ENCODE measurements at regions not wholly inside any gene's neighbourhood (a gene's known extent, or its start where the extent isn't known, plus 50 kb on each side); places are given as distances from the start of the nearest gene placed in this dataset.

DNA sequence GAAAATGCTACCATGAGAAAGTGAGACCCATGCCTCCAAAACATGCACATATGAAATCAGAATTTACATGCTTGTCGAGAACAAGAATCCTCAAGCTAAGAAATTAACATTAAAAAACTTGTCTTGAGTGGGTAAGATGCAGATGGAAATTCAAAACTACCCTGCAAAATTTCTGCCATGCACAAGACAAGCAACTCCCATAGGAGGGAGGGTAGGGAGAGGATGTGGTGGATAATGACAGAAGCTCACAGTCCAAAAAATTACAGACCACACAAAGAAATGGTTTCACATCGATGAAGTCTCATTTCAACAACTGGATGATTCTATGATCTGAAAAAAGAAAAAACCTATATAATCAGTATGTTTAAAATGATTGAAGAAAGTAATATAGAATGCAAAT lies 319.9 kb upstream of the PTGER4 start:
- Histone ChIP-seq H2BK20ac (ENCODE audit: low read depth, low read length, poor library complexity, severe bottlenecking) (no peak overlapping the region), H2BK12ac (ENCODE audit: insufficient read length, low read depth, low read length) (no peak overlapping the region), H2AFZ (ENCODE audit: low read length) (no peak overlapping the region), H3K27ac (ENCODE audit: insufficient read length, low read depth, low read length) (no peak overlapping the region), H3K14ac (ENCODE audit: insufficient read depth, low read length) (no peak overlapping the region), H4K5ac (ENCODE audit: insufficient read length, low read depth, low read length) (no peak overlapping the region), H2AK5ac (ENCODE audit: insufficient read length, low read length) (no peak overlapping the region), H3K23me2 (ENCODE audit: insufficient read length, low read depth, low read length, poor library complexity, severe bottlenecking) (no peaks in the 10 kb centered on the region), H3K4me2 (ENCODE audit: insufficient read depth, insufficient read length, low read length) (no peak overlapping the region), H2BK5ac (ENCODE audit: insufficient read length, low read length) (no peak overlapping the region), H3K79me2 (ENCODE audit: insufficient read depth, low read length) (no peaks in the 10 kb centered on the region), H3T11ph (ENCODE audit: low read length) (no peak overlapping the region), H3K9ac (ENCODE audit: extremely low read depth, insufficient read length, low read length) (no peak overlapping the region), H3K4me1 (ENCODE audit: insufficient read depth, low read length) (no peaks in the 10 kb centered on the region), H3K9me3 (ENCODE audit: control insufficient read depth, low read depth, low read length) (no peaks in the 10 kb centered on the region), H3K56ac (ENCODE audit: insufficient read length, low read depth, low read length) (no peak overlapping the region), H2BK15ac (ENCODE audit: low read depth, low read length) (no peak overlapping the region), H4K91ac (ENCODE audit: insufficient read length, low read depth, low read length) (no peak overlapping the region), H4K20me1 (ENCODE audit: control insufficient read depth, insufficient read depth, insufficient read length) (no peaks in the 10 kb centered on the region), H3K27me3 (ENCODE audit: insufficient read depth, low read length) (no peaks in the 10 kb centered on the region), H3K4ac (ENCODE audit: low read depth, low read length) (no peak overlapping the region), H2BK120ac (ENCODE audit: low read depth, low read length, poor library complexity, severe bottlenecking) (no peak overlapping the region), H3K23ac (ENCODE audit: insufficient read length, low read depth, low read length) (no peak overlapping the region), H3K79me1 (ENCODE audit: insufficient read depth, low read depth, low read length, poor library complexity, severe bottlenecking) (no peaks in the 10 kb centered on the region), H4K8ac (replicated peaks; ENCODE audit: insufficient read length, low read depth, low read length) (no peak overlapping the region), H3K18ac (ENCODE audit: insufficient read length, low read depth, low read length) (no peak overlapping the region)
- no peak for TF ChIP-seq CTCF (conservative IDR thresholded peaks at IDR 0.05)
- peaks cover 0 to 4% (median 0%) of the 10 kb centered on the region in 3 experiments; a peak in 2 of 7 replicates for H3K36me3 Mint-ChIP-seq (ENCODE audit: insufficient read depth in 1 of 3, low read depth in 3 of 3)
- no peaks in the 10 kb centered on the region for H3K27me3 Mint-ChIP-seq (ENCODE audit: low read depth)
- DNase-seq: no peak
- no peaks in the 10 kb centered on the region for H3K4me1 Mint-ChIP-seq
- no peak overlapping the region for H3K4me3 Mint-ChIP-seq
- peaks cover 3 to 7% of the 10 kb centered on the region in 2 experiments; a peak in 2 of 5 replicates for H3K9me3 Mint-ChIP-seq
- no CpG with 5 or more reads among the region's 2 CpGs for WGBS (ENCODE audit: extremely low coverage, insufficient read length, low lambda C conversion rate)
- H3K27ac Mint-ChIP-seq: no peak overlapping the region

All from H9 (cell line).